IPS-NIHi11 (cell line): ENCODE measurements at regions not wholly inside any gene's neighbourhood (a gene's known extent, or its start where the extent isn't known, plus 50 kb on each side); places are given as distances from the start of the nearest gene placed in this dataset.
"Not testable (repeated sequence)": the region's sequence is repeated elsewhere in the genome, so short reads cannot be mapped to it uniquely, and the experiment has no call there.

Experiments used
- DNase-seq: peaks from one replicate; pipeline ENCODE4 v3.0.0; 2012; ENCODE audit warnings: mixed read lengths, low spot score

- DNase-seq: no peak
Measured at GRCh38 chr4:19156786-19157185, 1094.9 kb upstream of the SLIT2 start.

- DNase-seq: no peak
Measured at GRCh38 chr4:19155568-19155967, 1096.1 kb upstream of the SLIT2 start.

- not testable (repeated sequence) for DNase-seq
Measured at GRCh38 chr4:19154267-19154666, 1097.4 kb upstream of the SLIT2 start.

- DNase-seq: no peak
Measured at GRCh38 chr4:19152264-19152663, 1099.4 kb upstream of the SLIT2 start.

GRCh38 chr4:19151684-19152083, 1100.0 kb upstream of the SLIT2 start:
- DNase-seq: no peak

GRCh38 chr4:19146038-19146437, 1105.7 kb upstream of the SLIT2 start:
- DNase-seq: no peak

GRCh38 chr4:19135895-19136633, 1114.5 kb upstream of the LCORL start:
- no peak for DNase-seq

GRCh38 chr4:19134685-19135084, 1113.1 kb upstream of the LCORL start:
- no peak for DNase-seq

- DNase-seq: no peak
Measured at GRCh38 chr4:19133315-19133714, 1111.8 kb upstream of the LCORL start.

GRCh38 chr4:19130866-19131265, 1109.3 kb upstream of the LCORL start:
- no peak for DNase-seq

GRCh38 chr4:19128176-19128575, 1106.6 kb upstream of the LCORL start:
- DNase-seq: no peak

- DNase-seq: no peak
Measured at GRCh38 chr4:19126903-19127302, 1105.3 kb upstream of the LCORL start.

- no peak for DNase-seq
Measured at GRCh38 chr4:19123681-19124080, 1102.1 kb upstream of the LCORL start.

- no peak for DNase-seq
Measured at GRCh38 chr4:19119904-19120560, 1098.5 kb upstream of the LCORL start.

GRCh38 chr4:19117022-19117421, 1095.5 kb upstream of the LCORL start:
- no peak for DNase-seq

GRCh38 chr4:19104176-19104575, 1082.6 kb upstream of the LCORL start:
- DNase-seq: no peak

GRCh38 chr4:19095491-19096046, 1074.0 kb upstream of the LCORL start:
- DNase-seq: no peak

- DNase-seq: no peak
Measured at GRCh38 chr4:19093951-19094350, 1072.4 kb upstream of the LCORL start.

GRCh38 chr4:19092797-19093196, 1071.2 kb upstream of the LCORL start:
- no peak for DNase-seq

GRCh38 chr4:19074036-19074435, 1052.5 kb upstream of the LCORL start:
- DNase-seq: no peak

GRCh38 chr4:19063662-19064061, 1042.1 kb upstream of the LCORL start:
- no peak for DNase-seq

- DNase-seq: no peak
Measured at GRCh38 chr4:19054916-19055315, 1033.4 kb upstream of the LCORL start.

- no peak for DNase-seq
Measured at GRCh38 chr4:19051831-19052230, 1030.3 kb upstream of the LCORL start.
